ENCODE measurements at regions not wholly inside any gene's neighbourhood (a gene's known extent, or its start where the extent isn't known, plus 50 kb on each side); places are given as distances from the start of the nearest gene placed in this dataset.

DNA sequence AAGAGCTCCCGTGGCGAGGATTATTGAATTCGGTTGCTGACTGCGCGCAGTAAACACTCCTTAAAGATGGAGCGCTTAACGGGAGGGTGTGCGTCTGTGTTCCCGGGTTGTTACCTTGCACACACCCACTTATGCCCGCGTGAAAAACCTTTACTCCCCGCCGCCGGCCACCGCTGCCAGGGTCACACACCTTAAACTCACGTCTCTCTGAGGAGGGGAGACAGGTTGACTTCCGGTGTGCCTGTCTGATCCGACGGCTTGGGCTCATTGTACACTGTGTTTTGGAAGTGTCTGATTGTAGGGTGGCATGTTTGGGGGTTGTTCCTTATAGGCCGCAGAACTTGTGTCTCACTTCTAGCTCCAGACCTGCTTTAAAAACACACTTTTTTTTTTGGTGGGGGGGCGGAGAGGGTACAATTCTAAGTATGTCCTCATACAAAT is 66.8 kb downstream of the KPNA2 start:
- TF ChIP-seq, protein P1, sequence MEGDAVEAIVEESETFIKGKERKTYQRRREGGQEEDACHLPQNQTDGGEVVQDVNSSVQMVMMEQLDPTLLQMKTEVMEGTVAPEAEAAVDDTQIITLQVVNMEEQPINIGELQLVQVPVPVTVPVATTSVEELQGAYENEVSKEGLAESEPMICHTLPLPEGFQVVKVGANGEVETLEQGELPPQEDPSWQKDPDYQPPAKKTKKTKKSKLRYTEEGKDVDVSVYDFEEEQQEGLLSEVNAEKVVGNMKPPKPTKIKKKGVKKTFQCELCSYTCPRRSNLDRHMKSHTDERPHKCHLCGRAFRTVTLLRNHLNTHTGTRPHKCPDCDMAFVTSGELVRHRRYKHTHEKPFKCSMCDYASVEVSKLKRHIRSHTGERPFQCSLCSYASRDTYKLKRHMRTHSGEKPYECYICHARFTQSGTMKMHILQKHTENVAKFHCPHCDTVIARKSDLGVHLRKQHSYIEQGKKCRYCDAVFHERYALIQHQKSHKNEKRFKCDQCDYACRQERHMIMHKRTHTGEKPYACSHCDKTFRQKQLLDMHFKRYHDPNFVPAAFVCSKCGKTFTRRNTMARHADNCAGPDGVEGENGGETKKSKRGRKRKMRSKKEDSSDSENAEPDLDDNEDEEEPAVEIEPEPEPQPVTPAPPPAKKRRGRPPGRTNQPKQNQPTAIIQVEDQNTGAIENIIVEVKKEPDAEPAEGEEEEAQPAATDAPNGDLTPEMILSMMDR (IDR thresholded peaks at IDR 0.05; ENCODE audit: low read depth, low read length, poor library complexity, severe bottlenecking): no peak
- no peak for TF ChIP-seq EZH2phosphoT487 (IDR thresholded peaks at IDR 0.05; ENCODE audit: borderline replicate concordance, low read length)

Data from DOHH2 (cell line).